Activated CD8-positive, alpha-beta T cell treated with anti-CD3 and anti-CD28 coated beads for 36 hours (primary cell): ENCODE measurements at regions not wholly inside any gene's neighbourhood (a gene's known extent, or its start where the extent isn't known, plus 50 kb on each side); places are given as distances from the start of the nearest gene placed in this dataset.
"Not testable (repeated sequence)": the region's sequence is repeated elsewhere in the genome, so short reads cannot be mapped to it uniquely, and the experiment has no call there.

ENCODE experiments used
- ATAC-seq: fragments of 200-7000 bp; cut with Tn5 transposase; one replicate; pipeline ENCODE4 v1.10.0; 2021; ENCODE audit warnings: mild to moderate bottlenecking, moderate library complexity
- CTCF ChIA-PET: fragments of 350-600 bp; sonication (Branson Sonifier 250); formaldehyde crosslinking; loops from one replicate; lab custom pipeline; 2021; ENCODE audit warnings: antibody characterized with exemption; lab: Charles Lee
- POLR2A ChIA-PET: fragments of 350-600 bp; sonication (Branson Sonifier 250); formaldehyde crosslinking; loops from one replicate; lab custom pipeline; 2021; ENCODE audit warnings: antibody characterized with exemption; lab: Charles Lee
- DNase-seq: peaks from one replicate; pipeline ENCODE4 v3.0.0-alpha.2; 2020
- H3K27ac Mint-ChIP-seq: one replicate; pipeline ENCODE4 v1.8.0; 2021; ENCODE audit warnings: mild to moderate bottlenecking, mixed read lengths
- H3K27me3 Mint-ChIP-seq: one replicate; pipeline ENCODE4 v1.8.0; 2021; ENCODE audit warnings: mixed read lengths
- H3K36me3 Mint-ChIP-seq: one replicate; pipeline ENCODE4 v1.8.0; 2021; ENCODE audit warnings: low read depth, mixed read lengths
- H3K4me1 Mint-ChIP-seq: one replicate; pipeline ENCODE4 v1.8.0; 2021; ENCODE audit warnings: low read depth, mixed read lengths
- H3K4me3 Mint-ChIP-seq: one replicate; pipeline ENCODE4 v1.8.0; 2021; ENCODE audit warnings: mild to moderate bottlenecking, moderate library complexity, mixed read lengths
- H3K9me3 Mint-ChIP-seq: one replicate; pipeline ENCODE4 v1.8.0; 2021; ENCODE audit warnings: mixed read lengths
- intact Hi-C: fragments of 100-400 bp; cut with micrococcal nuclease; formaldehyde crosslinking; loops from one replicate; pipeline ENCODE4 v1.10.0; 2022
- TF ChIP-seq, protein P1 (sequence below): fragments of 200-600 bp; IDR thresholded peaks from one replicate; pipeline ENCODE4 v1.8.0; 2022; ENCODE audit warnings: antibody characterized with exemption, mild to moderate bottlenecking

DNA sequence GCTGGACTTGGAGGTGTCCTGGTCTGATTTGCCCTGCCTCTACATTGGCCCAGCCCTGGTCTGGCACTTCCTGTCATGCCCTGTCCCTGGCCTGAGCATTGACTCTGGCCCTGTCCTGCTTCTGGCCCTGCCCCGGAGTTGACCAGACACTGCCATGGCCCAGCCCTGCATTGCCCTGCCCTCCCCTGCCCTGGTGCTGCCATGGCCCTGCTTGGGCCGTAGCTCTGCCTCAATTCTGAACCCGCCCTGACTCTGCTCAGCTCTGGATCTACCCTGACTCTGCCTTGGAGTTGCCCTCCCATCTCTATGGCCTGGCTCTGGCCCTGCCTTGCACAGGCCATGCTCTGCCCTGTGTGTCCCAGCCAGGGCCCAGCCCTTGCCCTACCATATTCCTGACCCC lies 647.1 kb downstream of the ZNF37A start:
- H3K9me3 Mint-ChIP-seq: peaks cover 2% of the 10 kb centered on the region
- no peaks in the 10 kb centered on the region for H3K4me1 Mint-ChIP-seq

DNA sequence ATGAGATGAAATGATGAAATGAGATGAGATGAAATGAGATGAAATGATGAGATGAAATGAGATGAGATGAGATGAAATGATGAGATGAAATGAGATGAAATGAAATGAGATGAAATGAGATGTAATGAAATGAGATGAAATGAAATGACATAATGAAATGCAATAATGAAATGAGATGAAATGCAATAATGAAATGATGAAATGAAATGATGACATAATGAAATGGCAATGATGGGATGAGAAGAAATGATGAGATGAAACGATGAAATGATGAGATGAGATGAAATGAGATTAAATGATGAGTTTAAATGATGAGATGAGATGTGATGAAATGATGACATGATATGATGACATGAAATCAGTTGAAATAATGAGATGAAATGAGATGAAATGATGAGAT lies 650.3 kb downstream of the ZNF37A start:
- H3K27ac Mint-ChIP-seq, H3K27me3 Mint-ChIP-seq, H3K4me1 Mint-ChIP-seq, intact Hi-C loops, ATAC-seq, H3K4me3 Mint-ChIP-seq, H3K9me3 Mint-ChIP-seq, DNase-seq, POLR2A ChIA-PET, H3K36me3 Mint-ChIP-seq, CTCF ChIA-PET: not testable (repeated sequence)

More for the DNA sequence above, 647.1 kb downstream of the ZNF37A start:
- CTCF ChIA-PET: interaction anchor here (0.6 kb wide), 1 partner anchor 1793 kb away, joined by 3 read pairs; no protein-coding TSS in a partner anchor
- DNase-seq: no peak
- TF ChIP-seq, protein P1, sequence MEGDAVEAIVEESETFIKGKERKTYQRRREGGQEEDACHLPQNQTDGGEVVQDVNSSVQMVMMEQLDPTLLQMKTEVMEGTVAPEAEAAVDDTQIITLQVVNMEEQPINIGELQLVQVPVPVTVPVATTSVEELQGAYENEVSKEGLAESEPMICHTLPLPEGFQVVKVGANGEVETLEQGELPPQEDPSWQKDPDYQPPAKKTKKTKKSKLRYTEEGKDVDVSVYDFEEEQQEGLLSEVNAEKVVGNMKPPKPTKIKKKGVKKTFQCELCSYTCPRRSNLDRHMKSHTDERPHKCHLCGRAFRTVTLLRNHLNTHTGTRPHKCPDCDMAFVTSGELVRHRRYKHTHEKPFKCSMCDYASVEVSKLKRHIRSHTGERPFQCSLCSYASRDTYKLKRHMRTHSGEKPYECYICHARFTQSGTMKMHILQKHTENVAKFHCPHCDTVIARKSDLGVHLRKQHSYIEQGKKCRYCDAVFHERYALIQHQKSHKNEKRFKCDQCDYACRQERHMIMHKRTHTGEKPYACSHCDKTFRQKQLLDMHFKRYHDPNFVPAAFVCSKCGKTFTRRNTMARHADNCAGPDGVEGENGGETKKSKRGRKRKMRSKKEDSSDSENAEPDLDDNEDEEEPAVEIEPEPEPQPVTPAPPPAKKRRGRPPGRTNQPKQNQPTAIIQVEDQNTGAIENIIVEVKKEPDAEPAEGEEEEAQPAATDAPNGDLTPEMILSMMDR: no peak
- Mint-ChIP-seq H3K36me3 (no peaks in the 10 kb centered on the region), H3K27ac (no peak overlapping the region), H3K4me3 (no peak overlapping the region), H3K27me3 (no peaks in the 10 kb centered on the region)
- ATAC-seq: no peak
- intact Hi-C loops: no loop called here
- POLR2A ChIA-PET: no interaction called here

DNA sequence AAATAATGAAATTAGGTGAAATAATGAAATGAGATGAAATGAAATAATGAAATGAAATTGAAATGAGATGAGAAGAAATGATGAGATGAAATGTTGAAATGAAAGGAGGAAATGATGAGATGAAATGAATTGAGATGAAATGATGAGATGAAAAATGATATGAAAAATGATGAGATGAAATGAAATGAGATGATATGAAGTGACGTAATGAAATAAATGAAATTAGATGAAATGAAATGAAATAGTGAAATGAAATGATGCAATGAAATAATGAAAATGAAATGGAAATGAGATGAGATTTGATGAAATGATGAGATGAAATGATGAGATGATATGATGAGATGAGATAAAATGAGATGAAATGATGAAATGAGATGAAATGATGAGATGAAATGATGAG lies 651.9 kb downstream of the ZNF37A start:
- H3K9me3 Mint-ChIP-seq, H3K4me3 Mint-ChIP-seq, H3K27me3 Mint-ChIP-seq, DNase-seq, CTCF ChIA-PET, H3K36me3 Mint-ChIP-seq, POLR2A ChIA-PET, intact Hi-C loops, H3K27ac Mint-ChIP-seq, H3K4me1 Mint-ChIP-seq, ATAC-seq: not testable (repeated sequence)
